ENCODE measurements at regions not wholly inside any gene's neighbourhood (a gene's known extent, or its start where the extent isn't known, plus 50 kb on each side); places are given as distances from the start of the nearest gene placed in this dataset.
A peak's percentile ranks its signal among the peaks of the same experiment; 100 is the strongest.

- no peak for DNase-seq
Measured at GRCh38 chr4:14863418-14864364, 138.6 kb upstream of the CPEB2 start.

GRCh38 chr4:14864365-14865030 is 137.8 kb upstream of the CPEB2 start:
- no peak for DNase-seq

- no peak for DNase-seq
Measured at GRCh38 chr4:14865031-14865366, 137.3 kb upstream of the CPEB2 start.

- no peak for DNase-seq
Measured at GRCh38 chr4:14865804-14866203, 136.5 kb upstream of the CPEB2 start.

GRCh38 chr4:14867847-14868246 is 134.4 kb upstream of the CPEB2 start:
- no peak for DNase-seq

- DNase-seq: no peak
Measured at GRCh38 chr4:14868426-14869395, 133.6 kb upstream of the CPEB2 start.

- DNase-seq: peak; percentile 10
Measured at GRCh38 chr4:14871676-14872430, 130.4 kb upstream of the CPEB2 start.

GRCh38 chr4:14874990-14875389 is 127.3 kb upstream of the CPEB2 start:
- DNase-seq: no peak

- no peak for DNase-seq
Measured at GRCh38 chr4:14877246-14878225, 124.7 kb upstream of the CPEB2 start.

- no peak for DNase-seq
Measured at GRCh38 chr4:14878681-14879080, 123.6 kb upstream of the CPEB2 start.

- DNase-seq: no peak
Measured at GRCh38 chr4:14879683-14880082, 122.6 kb upstream of the CPEB2 start.

- no peak for DNase-seq
Measured at GRCh38 chr4:14880805-14881204, 121.5 kb upstream of the CPEB2 start.

- DNase-seq: no peak
Measured at GRCh38 chr4:14883166-14883565, 119.1 kb upstream of the CPEB2 start.

GRCh38 chr4:14883661-14884060 is 118.6 kb upstream of the CPEB2 start:
- no peak for DNase-seq

GRCh38 chr4:14887842-14888433 is 114.3 kb upstream of the CPEB2 start:
- no peak for DNase-seq

GRCh38 chr4:14888790-14889572 is 113.3 kb upstream of the CPEB2 start:
- DNase-seq: peak; percentile 3

GRCh38 chr4:14892563-14892962 is 109.7 kb upstream of the CPEB2 start:
- no peak for DNase-seq

- DNase-seq: no peak
Measured at GRCh38 chr4:14893713-14894112, 108.6 kb upstream of the CPEB2 start.
